Suprapubic skin (tissue), 4 donors: ENCODE measurements at regions not wholly inside any gene's neighbourhood (a gene's known extent, or its start where the extent isn't known, plus 50 kb on each side); places are given as distances from the start of the nearest gene placed in this dataset.

Experiments used
- POLR2A ChIP-seq, 2 donors: fragments of 450-650 bp; IDR thresholded peaks; one replicate each; pipeline ENCODE4 v1.6.1; 2017; ENCODE audit warnings: antibody characterized with exemption in 2 of 2, mild to moderate bottlenecking in 2 of 2, moderate library complexity in 2 of 2
- POLR2AphosphoS5 ChIP-seq, 3 donors: sonication (generic); formaldehyde crosslinking; IDR thresholded peaks; one replicate each; pipeline ENCODE4 v1.6.1; 2017; ENCODE audit warnings: antibody characterized with exemption in 3 of 3
- TF ChIP-seq, protein P1 (sequence below), 2 donors: fragments of 200-600 bp in 1 of 2; fragments of 450-650 bp in 1 of 2; sonication (generic) in 1 of 2; IDR thresholded peaks; one replicate each; pipeline ENCODE4 v1.5.1; 2016 to 2019; ENCODE audit warnings: antibody characterized with exemption in 2 of 2, mild to moderate bottlenecking in 1 of 2, moderate library complexity in 1 of 2

DNA sequence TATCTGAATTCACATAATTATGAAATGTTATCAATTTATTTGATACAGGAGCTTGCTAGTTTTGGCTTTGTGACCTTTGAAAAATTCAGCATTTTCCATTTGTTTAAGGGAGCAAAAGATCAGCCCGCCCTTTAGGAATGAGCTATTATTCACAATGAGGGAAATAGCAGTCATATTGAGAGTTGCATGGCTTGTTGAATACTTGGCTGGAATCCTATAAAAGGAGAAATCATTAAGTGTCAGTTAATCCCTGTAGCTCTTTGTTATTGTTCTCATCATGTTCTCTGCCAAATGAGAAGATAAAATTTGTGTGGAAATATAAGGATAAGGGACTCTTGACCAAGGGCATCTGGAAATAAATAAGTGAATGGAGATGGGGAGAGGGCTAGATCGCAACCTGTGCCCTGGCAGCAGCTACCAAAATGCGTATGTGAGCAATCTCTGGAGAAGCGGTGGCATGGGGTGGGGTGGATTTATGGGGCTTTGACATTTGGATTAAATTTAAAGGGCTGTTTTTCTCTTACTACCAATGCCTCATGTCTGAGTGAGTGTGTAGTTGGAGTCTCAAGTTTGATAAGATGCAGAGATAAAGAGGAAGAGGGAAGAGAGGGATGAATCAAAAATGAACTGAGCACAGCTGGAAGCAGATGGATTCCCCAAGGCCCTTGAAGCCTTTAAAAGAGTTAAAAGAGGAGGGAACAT, 237.6 kb downstream of the NNT start:
- TF ChIP-seq, protein P1, sequence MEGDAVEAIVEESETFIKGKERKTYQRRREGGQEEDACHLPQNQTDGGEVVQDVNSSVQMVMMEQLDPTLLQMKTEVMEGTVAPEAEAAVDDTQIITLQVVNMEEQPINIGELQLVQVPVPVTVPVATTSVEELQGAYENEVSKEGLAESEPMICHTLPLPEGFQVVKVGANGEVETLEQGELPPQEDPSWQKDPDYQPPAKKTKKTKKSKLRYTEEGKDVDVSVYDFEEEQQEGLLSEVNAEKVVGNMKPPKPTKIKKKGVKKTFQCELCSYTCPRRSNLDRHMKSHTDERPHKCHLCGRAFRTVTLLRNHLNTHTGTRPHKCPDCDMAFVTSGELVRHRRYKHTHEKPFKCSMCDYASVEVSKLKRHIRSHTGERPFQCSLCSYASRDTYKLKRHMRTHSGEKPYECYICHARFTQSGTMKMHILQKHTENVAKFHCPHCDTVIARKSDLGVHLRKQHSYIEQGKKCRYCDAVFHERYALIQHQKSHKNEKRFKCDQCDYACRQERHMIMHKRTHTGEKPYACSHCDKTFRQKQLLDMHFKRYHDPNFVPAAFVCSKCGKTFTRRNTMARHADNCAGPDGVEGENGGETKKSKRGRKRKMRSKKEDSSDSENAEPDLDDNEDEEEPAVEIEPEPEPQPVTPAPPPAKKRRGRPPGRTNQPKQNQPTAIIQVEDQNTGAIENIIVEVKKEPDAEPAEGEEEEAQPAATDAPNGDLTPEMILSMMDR (IDR thresholded peaks at IDR 0.05): no peak
- TF ChIP-seq POLR2A (IDR thresholded peaks at IDR 0.05): no peak
- TF ChIP-seq POLR2AphosphoS5 (IDR thresholded peaks at IDR 0.05): no peak
